Kidney (tissue), 13 donors: ENCODE measurements at regions not wholly inside any gene's neighbourhood (a gene's known extent, or its start where the extent isn't known, plus 50 kb on each side); places are given as distances from the start of the nearest gene placed in this dataset.
A peak's percentile ranks its signal among the peaks of the same experiment; 100 is the strongest.
"Not testable (repeated sequence)": the region's sequence is repeated elsewhere in the genome, so short reads cannot be mapped to it uniquely, and the experiment has no call there.

Experiments
- DNase-seq, 5 donors: peaks; one replicate each; pipeline ENCODE4 v3.0.0-alpha.2; 2013 to 2020
- FAIRE-seq: peaks from 2 replicates; lab custom pipeline; 2012; peaks lifted over from hg19 to GRCh38; lab: Jason Lieb, UNC
- H3K27ac ChIP-seq, 2 donors: one replicate each; pipeline ENCODE4 v1.7.0; 2013; ENCODE audit warnings: low read depth in 2 of 2, low read length in 2 of 2, inconsistent platforms in 1 of 2
- H3K27me3 ChIP-seq: one replicate; pipeline ENCODE4 v1.7.1; 2013; ENCODE audit warnings: low read length, inconsistent platforms; ENCODE audit not compliant: control insufficient read depth, insufficient read depth
- H3K36me3 ChIP-seq, 3 donors: one replicate each; pipeline versions ENCODE4 v1.7.0 to v1.7.1; 2013; ENCODE audit warnings: low read length in 3 of 3, control low read depth in 1 of 3, inconsistent platforms in 1 of 3; ENCODE audit not compliant: insufficient read depth in 3 of 3, control insufficient read depth in 2 of 3
- H3K4me1 ChIP-seq, 3 donors: one replicate each; pipeline versions ENCODE4 v1.7.0 to v1.7.1; 2013; ENCODE audit warnings: low read length in 3 of 3, inconsistent platforms in 1 of 3, low read depth in 1 of 3; ENCODE audit not compliant: control insufficient read depth in 2 of 3, insufficient read depth in 2 of 3
- H3K4me3 ChIP-seq, 3 donors: one replicate each; pipeline versions ENCODE4 v1.7.0 to v1.8.1; 2013; ENCODE audit warnings: low read length in 3 of 3, control low read depth in 1 of 3, inconsistent platforms in 1 of 3
- H3K9ac ChIP-seq, 3 donors: one replicate each; pipeline versions ENCODE4 v1.7.0 to v1.7.1; 2013; ENCODE audit warnings: low read length in 3 of 3, control low read depth in 1 of 3, inconsistent platforms in 1 of 3
- H3K9me3 ChIP-seq, 3 donors: one replicate each; pipeline versions ENCODE4 v1.7.0 to v1.7.1; 2013; ENCODE audit warnings: low read length in 3 of 3, control low read depth in 1 of 3, inconsistent platforms in 1 of 3; ENCODE audit not compliant: control insufficient read depth in 2 of 3, insufficient read depth in 1 of 3
- CTCF ChIP-seq: IDR thresholded peaks from 3 replicates; pipeline ENCODE4 v1.5.1; 2012; ENCODE audit warnings: mild to moderate bottlenecking, moderate library complexity, borderline replicate concordance; ENCODE audit not compliant: insufficient read depth; ENCODE audit errors: extremely low read depth
- intact Hi-C: fragments of 100-400 bp; cut with DNase I; formaldehyde crosslinking; loops from one replicate; pipeline ENCODE4 v1.11.1; 2022
- donor health status: control.
- donor health status: control.
- donor health status: control.
- donor health status: control.
- donor health status: control.
- donor health status: DM: yes; HTN: yes; CAD: no.
- donor health status: Normal renal cell carcinoma (clear cell type).

- Histone ChIP-seq H3K27ac (no peak overlapping the region), H3K4me1 (no peaks in the 10 kb centered on the region), H3K36me3 (no peaks in the 10 kb centered on the region), H3K27me3 (no peaks in the 10 kb centered on the region), H3K9ac (no peak overlapping the region), H3K4me3 (no peak overlapping the region), H3K9me3 (peaks cover 0 to 4% (median 0%) of the 10 kb centered on the region in 3 donors)
- TF ChIP-seq CTCF: no peak
- intact Hi-C loops: no loop called here
- FAIRE-seq: no peak
- peak in 1 of 5 donors; percentile 72 for DNase-seq
Measured at GRCh38 chr22:11605468-11605981, 3922.5 kb upstream of the OR11H1 start.

- intact Hi-C loops, H3K9ac ChIP-seq, H3K27ac ChIP-seq, FAIRE-seq, H3K27me3 ChIP-seq, H3K9me3 ChIP-seq, H3K4me1 ChIP-seq, H3K36me3 ChIP-seq, H3K4me3 ChIP-seq: not testable (repeated sequence)
- peak in 1 of 5 donors; percentile 78 for DNase-seq
Measured at GRCh38 chr22:11606047-11607000, 3921.7 kb upstream of the OR11H1 start.

GRCh38 chr22:11607215-11607614 is 3920.8 kb upstream of the OR11H1 start:
- H3K4me3 ChIP-seq, intact Hi-C loops, H3K27ac ChIP-seq, H3K36me3 ChIP-seq, FAIRE-seq, H3K27me3 ChIP-seq, H3K4me1 ChIP-seq, H3K9me3 ChIP-seq, DNase-seq, H3K9ac ChIP-seq: not testable (repeated sequence)

GRCh38 chr22:11608486-11608885 is 3919.5 kb upstream of the OR11H1 start:
- H3K27ac ChIP-seq, H3K9me3 ChIP-seq, H3K36me3 ChIP-seq, H3K4me3 ChIP-seq, DNase-seq, intact Hi-C loops, H3K4me1 ChIP-seq, H3K9ac ChIP-seq, FAIRE-seq, H3K27me3 ChIP-seq: not testable (repeated sequence)

GRCh38 chr22:11609193-11609592 is 3918.8 kb upstream of the OR11H1 start:
- FAIRE-seq, intact Hi-C loops, H3K9ac ChIP-seq, H3K36me3 ChIP-seq, H3K4me1 ChIP-seq, H3K4me3 ChIP-seq, H3K9me3 ChIP-seq, DNase-seq, H3K27me3 ChIP-seq, H3K27ac ChIP-seq: not testable (repeated sequence)

GRCh38 chr22:11611280-11611679 is 3916.7 kb upstream of the OR11H1 start:
- FAIRE-seq, H3K4me1 ChIP-seq, H3K4me3 ChIP-seq, H3K27me3 ChIP-seq, H3K9me3 ChIP-seq, H3K27ac ChIP-seq, H3K9ac ChIP-seq, intact Hi-C loops, H3K36me3 ChIP-seq: not testable (repeated sequence)
- peak in 2 of 5 donors; percentile 30 to 77 for DNase-seq

GRCh38 chr22:11611876-11612275 is 3916.1 kb upstream of the OR11H1 start:
- intact Hi-C loops, H3K27ac ChIP-seq, H3K36me3 ChIP-seq, H3K4me1 ChIP-seq, H3K9ac ChIP-seq, H3K9me3 ChIP-seq, H3K27me3 ChIP-seq, FAIRE-seq, H3K4me3 ChIP-seq: not testable (repeated sequence)
- DNase-seq: peak in 1 of 5 donors; percentile 41
